Stimulated activated naive CD8-positive, alpha-beta T cell treated with anti-CD3 and anti-CD28 coated beads, Interleukin-15, amount 100 ng/mL, for 72 hours (primary cell): ENCODE measurements at regions not wholly inside any gene's neighbourhood (a gene's known extent, or its start where the extent isn't known, plus 50 kb on each side); places are given as distances from the start of the nearest gene placed in this dataset.
"Not testable (repeated sequence)": the region's sequence is repeated elsewhere in the genome, so short reads cannot be mapped to it uniquely, and the experiment has no call there.

Experiments
- ATAC-seq: fragments of 150-1000 bp; cut with Tn5 transposase; 2 replicates; pipeline ENCODE4 v1.10.0; 2021; ENCODE audit warnings: mild to moderate bottlenecking, moderate library complexity
- DNase-seq, 2 donors: peaks; one replicate each; pipeline ENCODE4 v3.0.0; 2021 to 2022
- H3K27ac Mint-ChIP-seq, 2 donors: one replicate each; pipeline ENCODE4 v1.8.0; 2022; ENCODE audit warnings: mild to moderate bottlenecking in 2 of 2, mixed read lengths in 2 of 2, moderate library complexity in 2 of 2
- H3K27me3 Mint-ChIP-seq: one replicate; pipeline ENCODE4 v1.8.0; 2022; ENCODE audit warnings: mixed read lengths
- H3K4me1 Mint-ChIP-seq: one replicate; pipeline ENCODE4 v1.8.0; 2022; ENCODE audit warnings: mild to moderate bottlenecking, mixed read lengths
- H3K4me3 Mint-ChIP-seq, 2 donors: one replicate each; pipeline ENCODE4 v1.8.0; 2022; ENCODE audit warnings: mild to moderate bottlenecking in 2 of 2, mixed read lengths in 2 of 2, moderate library complexity in 1 of 2
- H3K9me3 Mint-ChIP-seq, 2 donors: one replicate each; pipeline ENCODE4 v1.8.0; 2022; ENCODE audit warnings: mixed read lengths in 2 of 2

- Mint-ChIP-seq H3K4me3 (no peak overlapping the region), H3K27ac (no peak overlapping the region), H3K27me3 (peaks cover 7% of the 10 kb centered on the region), H3K4me1 (no peaks in the 10 kb centered on the region), H3K9me3 (no peaks in the 10 kb centered on the region)
- ATAC-seq (no peak), DNase-seq (no peak)
These were observed 126.6 kb upstream of the BASP1 start for GRCh38 chr5:17090839-17091238.

DNA sequence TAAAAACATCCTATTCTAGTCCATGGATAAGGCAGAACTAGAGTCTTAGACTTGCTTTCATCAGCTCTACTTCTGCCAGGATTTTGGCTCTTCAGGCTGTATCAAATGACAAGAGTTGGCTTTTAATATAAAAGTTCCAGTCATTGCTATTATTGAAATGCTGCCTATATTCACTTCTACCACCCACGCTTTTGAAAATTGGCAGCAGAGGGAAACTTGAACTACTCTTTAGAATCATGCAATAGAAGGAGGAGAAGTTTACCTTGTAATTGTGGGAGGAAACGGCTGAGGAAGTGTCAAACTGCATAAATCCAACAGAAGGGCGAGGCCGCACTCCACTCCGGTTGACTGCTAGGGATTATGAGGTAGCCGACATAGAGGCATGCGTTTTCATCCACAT lies 122.6 kb upstream of the BASP1 start:
- Mint-ChIP-seq H3K9me3 (no peaks in the 10 kb centered on the region), H3K4me1 (no peaks in the 10 kb centered on the region), H3K27me3 (peaks cover 7% of the 10 kb centered on the region), H3K4me3 (no peak overlapping the region), H3K27ac (no peak overlapping the region)
- DNase-seq (no peak), ATAC-seq (no peak)

GRCh38 chr5:17096952-17097695 lies 120.3 kb upstream of the BASP1 start:
- peaks cover 7% of the 10 kb centered on the region for H3K27me3 Mint-ChIP-seq
- H3K4me3 Mint-ChIP-seq, result no peak overlapping the region
- no peak for DNase-seq
- H3K4me1 Mint-ChIP-seq, result no peaks in the 10 kb centered on the region
- H3K27ac Mint-ChIP-seq, result no peak overlapping the region
- ATAC-seq, result no peak
- no peaks in the 10 kb centered on the region for H3K9me3 Mint-ChIP-seq

DNA sequence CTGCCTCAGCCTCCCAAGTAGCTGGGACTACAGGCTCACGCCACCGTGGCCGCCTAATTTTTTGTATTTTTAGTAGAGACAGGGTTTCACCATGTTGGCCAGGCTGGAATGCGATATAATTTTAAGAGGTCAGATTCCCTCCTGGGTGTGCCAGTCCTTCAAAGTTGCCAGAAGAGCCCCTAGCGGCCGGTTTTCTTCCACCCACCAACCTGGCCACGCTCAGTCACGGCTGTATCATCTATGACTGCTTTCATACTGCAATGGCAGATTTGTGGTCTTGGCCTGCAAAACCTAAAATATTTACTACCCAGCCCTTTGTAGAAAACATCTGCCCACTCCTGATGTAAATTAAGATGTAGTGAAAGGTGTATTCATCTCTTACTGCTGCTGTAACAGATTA lies 117.5 kb upstream of the BASP1 start:
- H3K4me1 Mint-ChIP-seq, result no peaks in the 10 kb centered on the region
- no peak overlapping the region for H3K27ac Mint-ChIP-seq
- peaks cover 6% of the 10 kb centered on the region for H3K27me3 Mint-ChIP-seq
- ATAC-seq (no peak), DNase-seq (no peak)
- H3K9me3 Mint-ChIP-seq, result no peaks in the 10 kb centered on the region
- no peak overlapping the region for H3K4me3 Mint-ChIP-seq

DNA sequence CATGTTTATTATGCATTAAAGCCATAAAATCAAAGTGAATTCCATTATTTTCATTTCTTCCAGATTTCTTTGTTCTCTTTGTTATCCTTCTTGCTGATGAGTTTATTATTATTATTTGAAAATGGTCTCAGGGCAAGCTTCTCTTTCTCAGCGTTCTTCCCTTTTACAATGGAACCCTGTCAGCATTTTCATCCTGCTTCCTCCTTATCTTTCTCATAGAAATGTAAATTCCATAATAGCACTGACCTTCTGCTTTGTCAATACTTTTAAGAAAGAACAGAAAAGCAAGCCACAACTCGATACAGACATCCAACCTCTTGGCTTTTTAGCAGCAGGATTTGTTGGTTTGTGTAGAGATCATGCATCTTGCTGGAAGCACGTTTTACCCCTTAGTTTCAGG lies 114.0 kb upstream of the BASP1 start:
- ATAC-seq, result no peak
- Mint-ChIP-seq H3K27me3 (no peaks in the 10 kb centered on the region), H3K4me3 (no peak overlapping the region), H3K9me3 (no peaks in the 10 kb centered on the region), H3K4me1 (no peaks in the 10 kb centered on the region), H3K27ac (peak overlapping the region in 1 of 2 donors; percentile 71)
- no peak for DNase-seq

GRCh38 chr5:17105744-17106418 lies 111.5 kb upstream of the BASP1 start:
- Mint-ChIP-seq H3K27me3 (no peaks in the 10 kb centered on the region), H3K4me1 (no peaks in the 10 kb centered on the region), H3K27ac (no peak overlapping the region), H3K4me3 (no peak overlapping the region), H3K9me3 (no peaks in the 10 kb centered on the region)
- ATAC-seq, result no peak
- DNase-seq, result no peak

DNA sequence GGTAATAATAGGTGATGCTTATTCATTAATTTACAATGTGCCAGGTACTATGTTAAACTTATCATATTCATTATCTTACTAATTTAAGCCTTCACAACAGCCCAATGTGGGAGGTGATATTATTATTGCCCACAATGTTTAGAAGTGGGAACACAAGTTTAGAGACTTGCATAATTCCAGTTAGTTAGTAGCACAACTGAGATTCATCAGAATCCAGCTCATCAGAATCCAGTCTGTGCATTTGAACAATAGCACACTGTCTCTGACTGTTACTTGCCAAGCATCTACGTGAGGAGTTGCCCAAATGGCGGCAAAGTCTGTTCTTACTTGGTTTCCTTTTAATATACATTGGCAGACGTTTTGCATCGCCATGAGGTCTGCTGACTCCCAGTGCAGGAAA lies 110.9 kb upstream of the BASP1 start:
- Mint-ChIP-seq H3K27ac (no peak overlapping the region), H3K9me3 (no peaks in the 10 kb centered on the region), H3K4me1 (no peaks in the 10 kb centered on the region), H3K27me3 (no peaks in the 10 kb centered on the region), H3K4me3 (no peak overlapping the region)
- ATAC-seq, result no peak
- DNase-seq, result no peak

GRCh38 chr5:17112091-17112716 lies 105.2 kb upstream of the BASP1 start:
- not testable (repeated sequence) for ATAC-seq, H3K4me1 Mint-ChIP-seq, H3K27me3 Mint-ChIP-seq, DNase-seq, H3K27ac Mint-ChIP-seq, H3K4me3 Mint-ChIP-seq, H3K9me3 Mint-ChIP-seq

DNA sequence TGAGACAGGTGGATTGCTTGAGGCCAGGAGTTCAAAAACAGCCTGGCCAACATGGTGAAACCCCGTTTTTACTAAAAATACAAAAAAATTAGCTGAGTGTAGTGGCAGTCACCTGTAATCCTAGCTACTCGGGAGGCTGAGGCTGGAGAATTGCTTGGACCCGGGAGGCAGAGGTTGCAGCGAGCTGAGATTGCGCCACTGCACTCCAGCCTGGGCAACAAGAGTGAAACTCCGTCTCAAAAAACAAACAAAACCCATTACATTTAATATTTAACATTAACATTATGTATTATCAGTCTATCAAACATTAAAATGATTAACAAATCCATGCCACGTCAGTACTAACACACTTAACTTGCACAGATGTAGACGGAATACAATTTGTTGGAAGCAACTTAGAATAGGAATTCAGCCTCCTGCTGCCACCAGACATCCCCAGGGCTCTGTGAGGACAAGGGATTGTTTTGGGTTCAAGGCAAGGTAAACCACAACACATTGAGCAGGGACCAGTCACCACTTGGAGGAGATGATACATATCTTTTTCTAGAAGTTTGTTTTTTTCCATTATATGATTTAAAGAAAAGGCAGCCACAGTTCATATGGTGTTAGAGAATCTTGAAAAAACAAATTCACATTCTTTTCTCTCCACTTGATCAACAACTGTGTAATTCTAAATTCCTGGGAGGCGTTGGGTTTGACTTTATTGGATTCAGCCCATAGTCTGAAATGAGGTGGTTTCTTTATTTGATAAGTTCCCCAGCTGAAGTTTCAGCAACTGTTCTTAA lies 104.1 kb upstream of the BASP1 start:
- Mint-ChIP-seq H3K27ac (no peak overlapping the region), H3K4me1 (no peaks in the 10 kb centered on the region), H3K9me3 (no peaks in the 10 kb centered on the region), H3K27me3 (peaks cover 8% of the 10 kb centered on the region), H3K4me3 (no peak overlapping the region)
- DNase-seq, result no peak
- ATAC-seq, result no peak

DNA sequence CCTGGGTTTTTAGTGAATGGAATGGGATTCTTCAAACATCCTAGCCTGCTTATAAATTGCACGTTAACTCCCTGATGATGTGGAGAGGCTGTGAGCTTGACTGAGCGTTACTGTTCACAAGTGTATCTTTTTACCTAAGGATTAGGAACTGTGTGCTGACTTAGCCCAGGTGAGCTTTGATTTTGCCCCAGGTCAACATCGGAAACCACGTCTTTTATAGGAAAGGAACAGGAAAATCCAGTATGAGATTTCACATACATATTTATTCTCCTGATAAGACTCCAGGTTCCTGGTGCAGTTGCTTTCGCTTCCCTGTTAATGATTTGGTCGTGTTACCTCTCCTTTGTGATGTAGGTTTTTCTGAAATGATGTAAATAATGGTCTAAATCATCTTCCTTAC lies 103.2 kb upstream of the BASP1 start:
- ATAC-seq (no peak), DNase-seq (no peak)
- Mint-ChIP-seq H3K27me3 (peaks cover 16% of the 10 kb centered on the region), H3K9me3 (no peaks in the 10 kb centered on the region), H3K4me1 (peaks cover 6% of the 10 kb centered on the region), H3K27ac (no peak overlapping the region), H3K4me3 (no peak overlapping the region)

DNA sequence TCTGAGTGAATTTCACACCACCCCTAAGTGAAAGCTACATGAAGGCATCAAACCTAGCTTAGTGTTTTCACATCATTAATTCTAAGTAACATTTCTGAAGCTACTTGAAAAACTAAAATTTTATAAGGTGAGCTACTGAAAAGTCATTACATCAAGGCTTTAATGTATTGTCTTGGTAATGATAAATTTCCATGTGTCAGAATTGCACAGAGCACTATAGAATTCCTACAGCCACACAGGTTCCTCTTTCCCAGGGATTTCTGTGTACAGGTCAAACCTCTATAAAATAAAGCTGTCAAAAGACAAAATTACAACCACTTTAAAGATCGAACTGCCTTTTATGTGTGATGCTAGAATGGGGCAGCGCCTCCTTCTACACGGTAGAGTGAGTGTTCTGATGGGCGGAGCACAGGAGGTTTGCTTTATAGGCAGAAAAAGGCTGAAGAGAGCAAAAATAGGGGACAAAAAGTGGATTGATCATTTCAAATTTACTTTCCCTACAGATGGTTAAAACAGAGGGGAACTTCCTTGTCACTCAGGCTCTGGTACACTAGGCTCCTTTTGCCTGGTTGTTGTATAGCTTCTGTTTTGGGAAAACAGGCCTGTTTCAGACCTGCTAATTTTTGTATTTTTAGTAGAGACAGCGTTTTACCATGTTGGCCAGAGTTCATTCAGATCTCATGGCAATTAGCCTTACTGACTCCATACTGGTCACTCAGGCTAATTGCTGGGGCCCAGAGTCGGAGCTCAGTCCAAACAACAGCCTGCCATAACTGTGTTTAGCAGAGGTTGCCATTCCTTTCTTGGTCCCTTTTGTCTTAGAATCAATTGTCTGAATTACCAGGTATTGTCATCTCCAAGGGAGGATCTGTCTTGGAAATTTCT lies 102.5 kb upstream of the BASP1 start:
- Mint-ChIP-seq H3K27me3 (peaks cover 16% of the 10 kb centered on the region), H3K4me3 (no peak overlapping the region), H3K4me1 (peaks cover 6% of the 10 kb centered on the region), H3K9me3 (no peaks in the 10 kb centered on the region), H3K27ac (no peak overlapping the region)
- DNase-seq (no peak), ATAC-seq (no peak)

DNA sequence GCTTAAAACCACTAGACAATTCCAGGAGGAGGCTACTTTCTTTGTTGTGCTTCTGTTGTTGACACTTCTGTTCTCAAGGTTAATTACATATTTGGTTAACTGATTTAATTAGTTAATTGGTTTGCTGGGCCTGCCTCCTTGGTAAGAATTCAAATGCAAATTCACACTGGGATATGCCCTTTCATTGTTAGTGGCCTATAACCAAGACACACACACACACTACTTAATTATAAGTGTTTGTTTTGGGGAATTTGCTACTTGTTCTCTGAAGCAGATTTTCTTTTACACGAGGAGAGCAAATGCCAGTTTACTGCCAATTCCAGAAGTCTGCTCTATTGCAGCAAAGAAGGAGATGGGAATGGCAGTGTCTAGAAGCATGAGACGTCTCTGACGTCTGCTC lies 101.6 kb upstream of the BASP1 start:
- ATAC-seq, result no peak
- no peaks in the 10 kb centered on the region for H3K9me3 Mint-ChIP-seq

DNA sequence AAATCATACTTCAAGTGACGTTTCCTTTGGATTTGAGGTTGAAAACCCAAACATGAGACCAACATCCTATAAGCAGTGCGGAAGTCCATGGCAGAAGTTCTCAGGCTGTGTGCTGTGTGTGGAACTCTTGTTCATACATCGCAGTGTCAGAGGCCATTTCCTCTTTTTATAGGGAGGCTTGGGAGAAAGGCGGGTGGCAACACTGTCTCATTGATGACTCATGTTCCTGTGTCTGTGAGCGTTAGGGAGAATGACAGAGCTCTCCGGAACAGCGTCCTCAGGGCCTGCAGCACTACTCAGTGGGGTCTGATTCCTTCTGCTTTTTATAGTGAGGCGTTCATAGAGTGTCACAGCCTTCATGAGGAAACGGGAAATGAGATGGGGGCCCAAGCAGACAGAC lies 98.8 kb upstream of the BASP1 start:
- H3K4me1 Mint-ChIP-seq, result peaks cover 6% of the 10 kb centered on the region
- no peaks in the 10 kb centered on the region for H3K9me3 Mint-ChIP-seq
- H3K27me3 Mint-ChIP-seq, result peaks cover 16% of the 10 kb centered on the region
- peak; percentile 53 for ATAC-seq
- H3K27ac Mint-ChIP-seq, result peak overlapping the region in 1 of 2 donors; percentile 93
- H3K4me3 Mint-ChIP-seq, result peak overlapping the region; percentile 36 to 44
- no peak for DNase-seq

More for the DNA sequence above, 101.6 kb upstream of the BASP1 start:
- Mint-ChIP-seq H3K27me3 (peaks cover 16% of the 10 kb centered on the region), H3K27ac (no peak overlapping the region), H3K4me1 (peaks cover 6% of the 10 kb centered on the region), H3K4me3 (no peak overlapping the region)
- no peak for DNase-seq

GRCh38 chr5:17120209-17120608 lies 97.2 kb upstream of the BASP1 start:
- Mint-ChIP-seq H3K27ac (no peak overlapping the region), H3K4me3 (no peak overlapping the region), H3K9me3 (no peaks in the 10 kb centered on the region), H3K4me1 (peaks cover 6% of the 10 kb centered on the region), H3K27me3 (peaks cover 16% of the 10 kb centered on the region)
- ATAC-seq (no peak), DNase-seq (no peak)

- Mint-ChIP-seq H3K27ac (no peak overlapping the region), H3K27me3 (peaks cover 8% of the 10 kb centered on the region), H3K4me3 (no peak overlapping the region), H3K9me3 (no peaks in the 10 kb centered on the region), H3K4me1 (peaks cover 6% of the 10 kb centered on the region)
- ATAC-seq (no peak), DNase-seq (no peak)
These were observed 95.7 kb upstream of the BASP1 start for GRCh38 chr5:17121776-17122175.
